CD4-positive, alpha-beta T cell treated with Interleukin-6 for 4 hours (primary cell): ENCODE measurements at regions not wholly inside any gene's neighbourhood (a gene's known extent, or its start where the extent isn't known, plus 50 kb on each side); places are given as distances from the start of the nearest gene placed in this dataset.
"Not testable (repeated sequence)": the region's sequence is repeated elsewhere in the genome, so short reads cannot be mapped to it uniquely, and the experiment has no call there.

ENCODE experiments used
- DNase-seq: peaks from one replicate; pipeline ENCODE4 v3.0.0-alpha.2; 2020; ENCODE audit warnings: mixed read lengths

DNA sequence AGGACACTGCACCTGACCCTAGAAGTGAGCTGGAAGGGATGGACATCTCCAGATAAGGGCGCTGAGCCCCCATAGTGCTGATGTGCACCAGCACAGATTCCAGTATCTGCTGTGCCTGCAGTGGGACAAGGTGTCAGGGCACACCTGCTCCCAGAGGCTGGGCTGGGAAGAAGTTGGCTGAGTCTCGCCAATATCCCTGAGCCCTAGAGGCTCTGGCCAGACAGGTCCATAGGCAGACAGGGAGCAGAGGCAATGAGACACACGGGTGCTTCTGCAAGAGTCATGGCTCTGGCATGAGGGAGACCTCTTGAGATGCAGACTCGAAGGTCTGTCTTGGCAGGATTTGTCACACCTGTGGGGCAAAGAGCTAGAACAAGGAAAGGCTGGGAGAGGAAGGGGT, 1321.5 kb downstream of the UQCRFS1 start:
- no peak for DNase-seq

DNA sequence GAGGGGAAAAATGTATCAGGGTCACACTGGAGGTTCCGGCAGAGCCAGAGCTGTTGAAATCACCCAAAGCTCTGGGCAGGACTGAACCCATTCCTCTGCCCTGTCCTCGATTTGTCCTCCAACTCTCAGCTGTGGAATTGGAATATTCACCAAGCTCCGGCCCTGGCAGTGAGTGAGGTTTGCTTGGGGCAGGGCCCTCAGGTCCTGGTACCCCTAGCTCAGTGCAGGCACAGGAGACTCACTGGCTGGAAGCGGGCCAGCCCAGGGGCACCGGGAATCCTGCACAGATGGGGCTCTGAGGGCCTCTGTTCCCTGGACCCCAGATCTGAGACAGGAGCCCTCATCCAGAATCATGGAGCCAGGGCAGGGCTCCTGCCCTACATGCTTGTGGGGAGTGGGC, 1322.3 kb downstream of the UQCRFS1 start:
- no peak for DNase-seq

GRCh38 chr19:27890206-27890605, 1322.7 kb downstream of the UQCRFS1 start:
- DNase-seq, result no peak

DNA sequence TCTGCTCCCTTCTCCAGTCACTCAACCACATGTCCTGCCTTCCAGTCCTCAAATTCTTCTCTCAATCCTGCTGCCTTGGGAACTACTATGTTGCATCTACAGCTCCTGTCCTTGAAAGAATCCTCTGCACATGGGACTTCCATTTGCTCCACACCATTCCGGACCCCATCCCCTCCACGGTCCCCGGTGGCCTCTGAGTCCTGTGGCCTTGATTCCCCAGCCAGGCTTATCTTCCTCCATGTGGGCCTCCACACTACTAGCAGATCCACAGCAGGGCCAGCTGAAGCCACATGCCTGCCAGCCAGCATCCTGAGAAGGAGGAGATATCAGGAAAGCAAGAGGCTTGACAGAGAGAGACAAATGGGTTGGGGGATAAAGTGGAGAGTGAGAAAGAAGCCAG, 1323.8 kb downstream of the UQCRFS1 start:
- DNase-seq, result no peak

DNA sequence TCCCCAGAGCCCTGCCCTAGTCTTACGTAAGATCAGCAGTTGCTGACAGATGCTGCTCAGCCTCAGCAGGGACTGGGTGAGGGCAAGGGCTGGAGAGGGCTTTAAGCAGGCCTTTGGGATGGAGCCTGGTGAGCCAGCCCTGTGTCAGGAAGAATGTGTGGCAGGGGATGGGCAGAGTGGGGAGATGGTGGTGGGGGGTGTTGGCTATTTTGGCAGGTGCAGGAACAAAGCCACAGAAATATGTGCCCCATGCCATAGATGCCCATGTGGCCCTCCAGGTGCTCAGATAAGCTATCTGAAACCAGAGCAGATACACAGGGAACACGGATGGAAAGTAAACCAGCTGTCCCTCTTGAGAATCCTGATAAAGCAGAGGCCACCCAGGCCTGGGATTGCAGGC, 1325.0 kb downstream of the UQCRFS1 start:
- DNase-seq, result no peak

DNA sequence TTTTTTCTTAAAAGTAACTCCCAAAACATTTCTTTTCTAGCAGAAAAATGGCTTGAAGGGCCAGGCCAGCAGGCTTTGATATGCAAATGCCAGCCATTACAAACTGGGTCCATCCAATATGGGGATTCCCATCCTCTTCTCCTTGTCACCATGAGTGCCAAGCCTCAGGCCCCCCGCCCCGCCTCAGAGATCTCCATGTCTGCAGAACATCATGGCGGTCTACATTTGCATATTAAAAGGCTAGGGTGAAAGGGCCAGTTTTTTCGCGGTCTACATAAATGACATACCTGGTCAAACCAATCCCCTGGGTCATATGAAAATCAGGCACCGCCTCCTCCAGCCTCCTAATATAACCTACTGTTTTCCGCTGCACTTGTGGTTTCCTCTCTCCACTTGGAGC, 1327.6 kb downstream of the UQCRFS1 start:
- DNase-seq, result no peak

DNA sequence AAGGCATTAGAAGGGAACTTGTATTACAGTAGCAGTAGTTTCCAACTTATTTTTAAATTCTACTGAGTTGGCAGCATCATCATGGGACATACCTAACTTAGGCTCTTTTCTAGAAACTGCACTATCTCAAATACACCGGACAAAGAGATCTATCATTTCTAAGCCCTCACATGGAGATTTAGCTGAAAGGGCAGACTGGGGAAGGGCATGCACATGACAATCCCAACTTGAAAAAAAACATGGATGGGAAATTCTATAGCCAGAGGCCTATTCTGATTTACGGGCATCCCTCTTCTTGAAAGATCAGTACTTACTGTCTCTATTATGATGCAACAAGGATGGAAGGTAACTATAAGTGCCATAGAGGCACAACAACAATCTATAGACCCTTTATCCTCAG, 1328.6 kb downstream of the UQCRFS1 start:
- no peak for DNase-seq

DNA sequence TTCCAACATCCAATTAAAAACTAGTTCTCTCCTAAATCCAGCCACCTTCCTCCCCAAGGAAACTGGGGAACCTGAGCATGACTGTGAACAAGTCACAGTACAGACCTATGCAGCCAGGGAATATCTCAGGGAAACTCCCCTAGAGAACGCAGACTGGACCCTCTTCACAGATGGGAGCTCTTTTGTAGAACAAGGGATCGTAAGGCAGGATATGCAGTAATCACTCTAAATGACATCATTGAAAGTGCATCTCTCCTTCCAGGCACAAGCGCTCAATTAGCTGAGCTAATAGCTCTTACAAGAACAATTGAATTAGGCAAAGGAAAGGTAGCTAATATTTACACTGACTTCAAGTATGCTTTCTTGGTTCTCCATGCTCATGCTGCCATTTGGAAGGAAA, 1331.7 kb downstream of the UQCRFS1 start:
- no peak for DNase-seq

DNA sequence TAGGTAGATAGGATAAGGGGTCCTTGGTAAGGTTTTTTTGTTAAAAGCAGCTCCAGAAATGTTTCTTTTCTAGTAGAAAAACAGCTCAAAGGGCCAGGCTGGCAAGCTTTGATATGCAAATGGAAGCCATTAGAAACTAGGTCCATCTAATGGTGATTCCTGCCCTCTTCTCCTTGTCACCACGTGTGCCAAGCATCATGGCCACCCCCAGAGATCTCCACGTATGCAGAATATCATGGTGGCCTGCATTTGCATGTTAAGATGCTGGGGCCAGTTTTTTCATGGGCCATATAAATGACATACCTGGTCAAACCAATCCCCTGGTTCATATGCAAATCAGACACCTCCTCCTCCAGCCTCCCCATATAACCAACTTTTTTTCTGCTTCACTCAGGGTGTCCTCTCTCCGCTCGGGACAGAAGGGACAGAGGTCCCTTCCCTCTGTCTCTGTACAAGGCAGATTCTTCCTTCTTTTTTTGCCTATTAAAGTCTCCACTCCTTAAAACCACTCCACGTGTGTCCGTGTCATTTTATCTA, 1335.9 kb downstream of the UQCRFS1 start:
- DNase-seq, result no peak

- DNase-seq, result no peak
Observed at GRCh38 chr19:27876489-27876888, 1336.5 kb downstream of the UQCRFS1 start.

DNA sequence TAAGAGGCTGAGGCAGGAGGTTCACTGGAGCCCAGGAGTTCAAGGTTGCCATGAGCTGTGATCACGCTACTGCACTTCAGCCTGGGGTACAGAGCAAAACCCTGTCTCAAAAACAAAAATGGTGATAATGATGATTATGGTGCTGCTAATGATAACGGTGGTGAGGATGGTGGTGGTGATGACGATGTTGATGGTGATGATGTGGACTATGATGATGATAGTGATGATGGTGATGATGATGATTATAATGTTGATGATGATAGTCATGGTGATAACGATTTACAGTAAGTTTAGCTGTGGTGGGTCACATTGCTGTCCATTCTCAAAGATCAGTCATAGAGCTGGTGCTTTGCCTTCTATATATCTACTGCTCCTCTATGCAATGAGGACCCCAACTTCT, 1340.6 kb downstream of the UQCRFS1 start:
- DNase-seq, result no peak

DNA sequence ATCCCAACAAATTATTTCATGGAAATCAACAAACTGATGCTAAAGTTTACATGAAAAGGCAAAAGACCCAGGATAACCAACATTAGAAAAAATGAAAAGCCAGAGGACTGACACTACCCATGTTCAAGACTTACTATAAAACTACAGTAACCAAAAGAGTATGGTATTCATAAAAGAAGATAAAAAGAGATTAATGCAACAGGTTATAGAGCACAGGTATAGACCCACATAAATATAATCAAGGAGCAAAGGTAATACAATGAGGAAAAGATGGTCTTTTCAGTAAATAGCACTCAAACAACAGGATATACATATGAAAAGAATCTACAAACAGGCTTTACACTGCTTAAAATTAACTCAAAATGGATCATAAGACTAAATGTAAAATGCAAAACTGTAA, 1342.7 kb downstream of the UQCRFS1 start:
- no peak for DNase-seq

- no peak for DNase-seq
Observed at GRCh38 chr19:27868007-27868406, 1344.9 kb downstream of the UQCRFS1 start.

DNA sequence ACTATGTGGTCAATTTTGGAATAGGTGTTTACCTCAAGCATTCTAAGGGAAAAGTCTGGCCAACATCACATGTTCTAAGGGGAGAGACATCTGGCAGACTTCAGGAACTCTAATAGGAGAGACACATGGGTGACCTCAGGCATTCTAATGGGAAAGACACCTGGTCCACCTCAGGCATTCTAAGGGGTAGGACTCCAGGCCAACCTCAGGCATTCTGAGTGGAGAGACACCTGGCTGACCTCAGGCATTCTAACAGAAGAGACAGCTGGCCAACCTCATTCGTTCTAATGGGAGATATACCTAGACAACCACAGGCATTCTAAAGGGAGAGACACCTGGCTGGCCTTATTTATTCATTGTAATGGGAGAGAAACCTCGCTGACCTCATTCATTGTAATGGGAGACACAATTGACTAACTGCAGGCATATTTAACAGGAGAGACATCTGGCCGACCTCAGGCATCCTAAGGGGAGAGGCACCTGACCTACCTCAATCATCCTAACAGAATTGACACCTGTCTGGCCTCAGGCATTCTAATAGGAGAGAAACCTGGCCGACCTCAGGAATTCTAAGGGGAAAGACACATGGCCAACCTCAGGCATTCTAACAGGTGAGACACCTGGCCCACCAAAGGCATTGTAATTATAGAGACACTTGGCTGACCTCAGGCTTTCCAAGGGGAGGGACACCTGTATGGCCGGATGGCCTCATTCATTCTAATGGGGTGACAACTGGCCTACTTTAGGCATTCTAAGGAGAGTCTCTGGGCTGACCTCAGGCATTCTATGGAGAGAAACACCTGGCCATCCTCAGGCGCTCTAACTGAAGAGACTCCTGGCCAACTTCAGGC, 1346.8 kb downstream of the UQCRFS1 start:
- DNase-seq, result no peak

DNA sequence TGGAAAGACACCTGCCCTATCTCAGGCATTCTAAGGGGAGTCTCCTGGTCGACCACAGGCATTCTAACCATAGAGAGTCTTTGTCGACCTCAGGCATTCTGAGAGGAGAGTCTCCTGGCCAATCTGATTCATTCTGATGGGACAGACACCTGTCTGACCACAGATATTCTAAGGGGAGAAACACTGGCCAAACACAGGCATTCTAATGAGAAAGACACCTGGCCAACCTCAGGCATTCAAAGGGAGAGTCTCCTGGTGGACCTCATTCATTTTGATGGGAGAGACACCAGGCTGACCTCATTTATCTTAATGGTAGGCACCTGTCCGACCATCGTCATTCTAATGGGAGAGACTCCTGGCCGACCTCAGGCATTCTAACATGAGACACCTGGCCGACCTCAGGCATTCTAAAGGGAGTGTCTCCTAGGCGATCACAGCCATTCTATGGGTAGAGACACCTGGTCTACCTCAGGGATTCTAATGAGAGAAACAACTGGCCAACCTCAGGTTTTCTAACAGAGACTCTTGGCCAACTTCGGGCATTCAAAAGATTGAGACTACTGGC, 1351.5 kb downstream of the UQCRFS1 start:
- DNase-seq, result no peak

- no peak for DNase-seq
Observed at GRCh38 chr19:27860309-27860934, 1352.5 kb downstream of the UQCRFS1 start.

DNA sequence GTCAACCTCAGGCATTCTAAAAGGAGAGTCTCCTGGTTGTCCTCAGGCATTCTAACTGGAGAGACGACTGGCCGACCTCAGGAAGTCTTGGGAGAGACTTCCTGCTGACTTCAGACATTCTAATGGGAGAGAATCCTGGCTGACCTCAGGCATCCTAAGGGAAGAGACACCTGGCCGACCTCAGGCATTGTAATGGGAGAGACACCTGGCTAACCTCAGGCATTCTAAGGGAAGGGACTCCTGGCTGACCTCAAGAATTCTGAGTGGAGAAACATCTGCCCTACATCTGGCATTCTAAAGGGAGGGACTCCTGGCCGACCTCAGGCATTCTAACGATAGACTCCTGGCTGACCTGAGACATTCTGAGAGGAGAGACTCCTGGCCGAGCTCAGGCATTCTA, 1353.3 kb downstream of the UQCRFS1 start:
- no peak for DNase-seq

GRCh38 chr19:27858981-27859581, 1353.9 kb downstream of the UQCRFS1 start:
- DNase-seq, result no peak

DNA sequence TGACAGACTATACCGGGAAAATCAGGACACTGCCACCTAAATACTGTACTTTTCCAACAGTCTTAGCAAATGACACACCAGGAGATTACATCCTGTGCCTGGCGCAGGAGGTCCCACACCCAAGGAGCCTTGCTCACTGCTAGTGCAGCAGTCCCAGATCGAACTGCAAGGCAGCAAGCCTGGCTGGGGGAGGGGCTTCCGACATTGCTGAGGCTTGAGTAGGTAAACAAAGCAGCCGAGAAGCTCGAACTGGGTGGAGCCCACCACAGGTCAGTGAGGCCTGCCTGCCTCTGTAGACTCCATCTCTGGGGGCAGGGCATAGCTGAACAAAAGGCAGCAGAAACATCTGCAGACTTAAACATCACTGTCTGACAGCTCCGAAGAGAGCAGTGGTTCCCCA, 1360.0 kb downstream of the UQCRFS1 start:
- not testable (repeated sequence) for DNase-seq

- no peak for DNase-seq
Observed at GRCh38 chr19:27851543-27852060, 1361.3 kb downstream of the UQCRFS1 start.

- no peak for DNase-seq
Observed at GRCh38 chr19:27851002-27851481, 1361.9 kb downstream of the UQCRFS1 start.

GRCh38 chr19:27846944-27847343, 1366.0 kb downstream of the UQCRFS1 start:
- DNase-seq, result no peak

DNA sequence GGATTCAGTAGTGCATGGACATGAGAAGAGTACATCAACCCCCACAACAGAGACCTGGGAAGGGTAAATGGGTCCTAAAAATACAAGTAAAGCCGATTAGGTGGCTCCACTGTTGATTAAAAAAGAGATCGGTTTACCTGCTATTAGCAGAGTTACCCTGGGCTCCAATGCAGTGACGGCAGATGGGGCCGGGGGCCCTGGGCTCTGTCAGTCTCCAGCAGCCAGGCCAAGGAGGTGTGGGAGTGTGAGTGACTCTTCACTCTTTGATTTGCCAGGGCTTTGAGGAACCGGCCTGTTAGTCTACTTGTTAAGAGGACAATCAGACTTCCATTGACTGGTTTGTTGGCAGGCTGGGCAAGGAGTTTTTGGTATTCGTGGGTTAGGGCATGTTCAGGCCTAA, 1368.7 kb downstream of the UQCRFS1 start:
- DNase-seq, result no peak
